Right lobe of liver (tissue), 6 donors: ENCODE measurements at regions not wholly inside any gene's neighbourhood (a gene's known extent, or its start where the extent isn't known, plus 50 kb on each side); places are given as distances from the start of the nearest gene placed in this dataset.

ENCODE experiments used
- ATAC-seq, 4 donors: fragments of 200-7000 bp; cut with Tn5 transposase; one replicate each; pipeline ENCODE4 v1.9.1; 2020; ENCODE audit warnings: mild to moderate bottlenecking in 4 of 4, moderate library complexity in 4 of 4
- DNase-seq, 3 donors: peaks; one replicate each; pipeline ENCODE4 v3.0.0-alpha.2; 2020
- H3K27ac ChIP-seq, 3 donors: fragments of 200-600 bp; one replicate each; pipeline ENCODE4 v1.8.0; 2022
- H3K27me3 ChIP-seq, 2 donors: fragments of 200-600 bp; one replicate each; pipeline ENCODE4 v1.8.0; 2022
- H3K36me3 ChIP-seq, 4 donors: fragments of 200-600 bp; sonication (generic) in 1 of 4; one replicate each; pipeline versions ENCODE4 v1.5.1 to v1.8.0; 2017 to 2022; ENCODE audit warnings: control low read depth in 1 of 4
- H3K4me1 ChIP-seq, 4 donors: fragments of 200-600 bp; sonication (generic) in 1 of 4; one replicate each; pipeline versions ENCODE4 v1.5.1 to v1.8.0; 2017 to 2022; ENCODE audit warnings: control low read depth in 1 of 4
- H3K4me3 ChIP-seq, 3 donors: fragments of 200-600 bp; one replicate each; pipeline ENCODE4 v1.8.0; 2022
- H3K9me3 ChIP-seq, 4 donors: fragments of 200-600 bp; sonication (generic) in 1 of 4; one replicate each; pipeline versions ENCODE4 v1.5.1 to v1.8.0; 2017 to 2022; ENCODE audit warnings: control low read depth in 1 of 4
- POLR2A ChIP-seq: fragments of 450-650 bp; IDR thresholded peaks from one replicate; pipeline ENCODE4 v1.6.1; 2017; ENCODE audit warnings: antibody characterized with exemption, mild to moderate bottlenecking
- WGBS: methylation state at CpG from one replicate; pipeline ENCODE4 v1.1.6; 2018; ENCODE audit warnings: low coverage, low lambda C conversion rate; ENCODE audit not compliant: insufficient coverage; ENCODE audit errors: missing lambda C conversion rate; 5-methylcytosine and 5-hydroxymethylcytosine counted together
- intact Hi-C, 2 donors: fragments of 100-400 bp; cut with DNase I; formaldehyde crosslinking; loops; one replicate each; pipeline versions ENCODE4 v1.11.2 to v1.14.1; 2022
- TF ChIP-seq, protein P1 (sequence below), 4 donors: fragments of 200-600 bp in 3 of 4; fragments of 450-650 bp in 1 of 4; IDR thresholded peaks; one replicate each; pipeline versions ENCODE4 v1.5.1 to v1.8.0; 2016 to 2022; ENCODE audit warnings: antibody characterized with exemption in 4 of 4, mild to moderate bottlenecking in 2 of 4
- donor health status: DM: no; HTN: yes; CAD: no.
- donor health status: DM: no; HTN: no; CAD: no.
- donor health status: DM: no; HTN: no; CAD: no.
- donor health status: DM: no; HTN: yes; CAD: no.
- donor health status: DM: no; HTN: yes; CAD: no.

DNA sequence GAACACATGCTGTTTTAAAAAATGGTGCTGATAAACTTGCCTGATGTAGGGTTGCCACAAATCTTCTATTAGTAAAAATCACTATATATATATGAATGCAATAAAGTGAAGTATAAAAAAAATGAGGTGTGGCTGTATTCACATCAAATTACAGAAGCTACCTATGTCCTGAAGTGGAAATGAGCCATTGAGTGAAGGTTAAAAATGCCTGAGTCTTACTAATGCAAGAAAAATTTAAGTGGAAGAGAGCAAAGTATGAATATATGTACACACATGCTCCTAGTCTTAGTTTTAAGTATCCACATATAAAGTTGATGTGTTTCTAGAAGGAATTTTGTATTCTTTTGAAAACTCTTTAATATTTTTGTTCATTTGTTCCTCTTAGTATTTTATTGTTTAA is 808.3 kb upstream of the MAN1A1 start:
- Histone ChIP-seq H3K36me3 (no peaks in the 10 kb centered on the region), H3K4me1 (no peaks in the 10 kb centered on the region), H3K9me3 (no peaks in the 10 kb centered on the region), H3K27ac (no peak overlapping the region), H3K27me3 (no peaks in the 10 kb centered on the region), H3K4me3 (no peak overlapping the region)
- ATAC-seq: no peak
- intact Hi-C loops: no loop called here
- TF ChIP-seq POLR2A: no peak
- TF ChIP-seq, protein P1, sequence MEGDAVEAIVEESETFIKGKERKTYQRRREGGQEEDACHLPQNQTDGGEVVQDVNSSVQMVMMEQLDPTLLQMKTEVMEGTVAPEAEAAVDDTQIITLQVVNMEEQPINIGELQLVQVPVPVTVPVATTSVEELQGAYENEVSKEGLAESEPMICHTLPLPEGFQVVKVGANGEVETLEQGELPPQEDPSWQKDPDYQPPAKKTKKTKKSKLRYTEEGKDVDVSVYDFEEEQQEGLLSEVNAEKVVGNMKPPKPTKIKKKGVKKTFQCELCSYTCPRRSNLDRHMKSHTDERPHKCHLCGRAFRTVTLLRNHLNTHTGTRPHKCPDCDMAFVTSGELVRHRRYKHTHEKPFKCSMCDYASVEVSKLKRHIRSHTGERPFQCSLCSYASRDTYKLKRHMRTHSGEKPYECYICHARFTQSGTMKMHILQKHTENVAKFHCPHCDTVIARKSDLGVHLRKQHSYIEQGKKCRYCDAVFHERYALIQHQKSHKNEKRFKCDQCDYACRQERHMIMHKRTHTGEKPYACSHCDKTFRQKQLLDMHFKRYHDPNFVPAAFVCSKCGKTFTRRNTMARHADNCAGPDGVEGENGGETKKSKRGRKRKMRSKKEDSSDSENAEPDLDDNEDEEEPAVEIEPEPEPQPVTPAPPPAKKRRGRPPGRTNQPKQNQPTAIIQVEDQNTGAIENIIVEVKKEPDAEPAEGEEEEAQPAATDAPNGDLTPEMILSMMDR (IDR thresholded peaks at IDR 0.05): no peak
- no peak for DNase-seq

DNA sequence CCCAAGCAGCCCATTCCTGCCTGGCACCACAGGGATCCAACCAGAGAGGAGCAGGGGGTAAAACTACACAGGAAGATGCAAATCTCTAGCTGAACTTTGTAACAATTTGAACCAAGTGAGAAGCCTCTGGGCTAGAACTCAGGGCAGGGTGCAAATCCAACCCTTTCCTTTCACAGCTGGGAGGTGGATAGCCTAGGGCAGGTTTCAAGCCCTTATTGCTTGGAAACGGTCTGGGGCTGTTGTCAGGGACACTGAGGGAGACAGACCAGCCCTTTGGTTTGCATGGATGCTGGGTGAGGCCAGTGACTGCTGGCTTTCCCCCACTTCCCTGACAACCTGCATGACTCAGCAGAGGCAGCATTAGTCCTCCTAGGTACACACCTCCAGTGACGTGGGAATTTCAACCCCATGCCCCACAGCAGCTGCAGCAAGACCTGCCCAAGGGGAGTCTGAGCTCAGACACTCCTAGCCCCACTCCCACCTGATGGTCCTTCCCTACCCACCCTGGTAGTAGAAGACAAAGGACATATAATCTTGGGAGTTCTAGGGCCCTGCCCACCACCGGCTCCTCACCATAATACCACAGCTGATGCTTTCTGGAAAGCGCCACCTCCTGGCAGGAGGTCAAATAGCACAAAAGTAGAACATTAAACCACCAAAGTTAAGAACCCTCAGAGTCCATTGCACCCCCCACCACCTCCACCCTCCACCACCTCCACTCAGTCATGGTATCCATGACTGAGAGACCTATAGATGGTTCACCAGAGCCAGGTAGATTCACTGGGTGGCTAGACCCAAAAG is 797.7 kb upstream of the MAN1A1 start:
- TF ChIP-seq POLR2A: no peak
- TF ChIP-seq, protein P1 (IDR thresholded peaks at IDR 0.05): no peak
- DNase-seq (no peak), ATAC-seq (no peak)

DNA sequence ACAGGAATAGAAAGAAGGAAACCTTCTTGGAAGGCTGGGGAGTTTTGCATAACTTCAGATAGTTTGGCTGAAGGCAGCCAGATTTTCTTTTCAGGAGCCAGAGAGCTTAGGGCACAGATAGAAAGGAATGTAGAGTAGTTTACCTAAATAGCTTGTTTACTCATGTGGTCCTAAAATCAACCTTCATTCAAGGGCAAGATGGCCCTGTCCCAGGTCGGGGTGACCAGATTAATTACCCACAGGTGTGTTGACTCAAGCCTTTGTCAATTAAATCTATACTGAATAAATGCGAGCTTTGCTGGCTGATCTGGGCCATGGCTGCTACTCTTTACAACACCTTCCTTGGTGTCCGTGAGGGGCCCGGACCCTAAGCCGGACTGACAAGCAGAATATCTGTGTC is 792.0 kb upstream of the MAN1A1 start:
- Histone ChIP-seq H3K9me3 (no peaks in the 10 kb centered on the region), H3K4me3 (no peak overlapping the region), H3K27ac (no peak overlapping the region), H3K4me1 (no peaks in the 10 kb centered on the region), H3K36me3 (no peaks in the 10 kb centered on the region), H3K27me3 (no peaks in the 10 kb centered on the region)
- 50% methylated on average over 3 of the region's 5 CpGs for WGBS
- TF ChIP-seq, protein P1 (IDR thresholded peaks at IDR 0.05): no peak
- TF ChIP-seq POLR2A: no peak
- DNase-seq (no peak), ATAC-seq (no peak)
- intact Hi-C loops: no loop called here

More for the DNA sequence above, 797.7 kb upstream of the MAN1A1 start:
- no peaks in the 10 kb centered on the region for H3K9me3 ChIP-seq
- 71% methylated on average over 2 of the region's 4 CpGs for WGBS
- no peak overlapping the region for H3K4me3 ChIP-seq
- intact Hi-C loops: no loop called here
- no peaks in the 10 kb centered on the region for H3K36me3 ChIP-seq
- no peak overlapping the region for H3K27ac ChIP-seq
- no peaks in the 10 kb centered on the region for H3K27me3 ChIP-seq
- no peaks in the 10 kb centered on the region for H3K4me1 ChIP-seq

DNA sequence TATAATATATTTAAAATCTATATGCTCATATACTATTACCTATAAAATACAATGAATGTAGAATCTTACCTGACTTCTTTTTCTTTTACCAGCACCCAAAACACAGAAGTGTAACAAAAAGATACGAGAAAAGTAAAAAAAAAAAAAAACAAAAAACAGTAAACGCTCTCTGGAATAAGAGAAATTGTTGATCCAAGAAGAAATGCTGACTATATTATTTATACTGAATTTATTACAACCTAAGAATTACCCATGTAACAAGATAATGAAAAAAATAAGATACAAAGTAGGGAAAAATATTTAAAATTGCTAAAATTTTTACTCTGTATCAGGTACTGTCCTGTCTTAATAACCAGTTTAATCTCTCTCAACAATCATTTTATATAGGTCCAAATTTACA is 787.9 kb upstream of the MAN1A1 start:
- TF ChIP-seq, protein P1 (IDR thresholded peaks at IDR 0.05): no peak
- TF ChIP-seq POLR2A: no peak
- Histone ChIP-seq H3K4me1 (no peaks in the 10 kb centered on the region), H3K36me3 (no peaks in the 10 kb centered on the region), H3K27me3 (no peaks in the 10 kb centered on the region), H3K4me3 (no peak overlapping the region), H3K27ac (no peak overlapping the region), H3K9me3 (no peaks in the 10 kb centered on the region)
- 75% methylated on average over 2 of the region's 2 CpGs for WGBS
- no peak for ATAC-seq
- intact Hi-C loops: no loop called here
- no peak for DNase-seq
